CD4-positive, alpha-beta T cell treated with Interleukin-15 for 1 hour (primary cell): ENCODE measurements at regions not wholly inside any gene's neighbourhood (a gene's known extent, or its start where the extent isn't known, plus 50 kb on each side); places are given as distances from the start of the nearest gene placed in this dataset.
"Not testable (repeated sequence)": the region's sequence is repeated elsewhere in the genome, so short reads cannot be mapped to it uniquely, and the experiment has no call there.

ENCODE experiments used
- DNase-seq: peaks from one replicate; pipeline ENCODE4 v3.0.0-alpha.2; 2020

DNA sequence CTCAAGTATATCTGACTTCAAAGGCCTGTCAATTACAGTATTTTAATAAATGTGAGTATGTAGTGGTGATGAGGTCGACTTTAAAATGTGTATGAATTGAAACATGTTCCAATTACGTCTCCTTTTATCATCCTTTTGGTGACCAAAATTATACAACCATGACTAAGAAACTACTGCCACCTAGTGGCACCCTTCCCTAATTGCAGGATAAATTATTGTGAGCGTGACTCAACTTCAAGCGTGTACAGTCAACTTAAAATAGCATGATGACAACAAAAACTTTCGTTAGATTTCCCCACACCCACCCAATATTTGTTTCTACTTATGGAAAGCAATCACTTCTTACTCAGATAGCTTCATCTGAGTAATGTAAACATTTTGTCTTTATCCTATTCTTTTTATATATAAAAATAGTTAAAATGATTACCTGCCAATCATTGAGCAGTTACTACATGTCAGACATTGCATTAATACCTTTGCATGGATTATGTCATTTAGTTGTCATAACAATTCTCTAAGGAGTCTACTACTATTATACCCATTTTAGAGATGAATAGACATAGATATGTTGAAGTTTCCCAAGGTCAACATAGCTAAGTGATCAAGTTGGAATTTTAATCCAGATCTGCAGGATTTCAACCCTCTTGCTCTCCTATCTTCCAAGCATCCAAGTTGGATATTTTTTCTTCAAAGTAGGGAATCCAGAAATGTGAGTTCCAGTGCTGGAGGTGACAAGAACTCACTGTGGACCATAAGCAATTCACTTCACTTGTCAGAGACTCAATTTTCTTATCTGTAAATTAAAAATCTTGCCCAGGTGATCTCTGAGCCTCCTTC, 106.0 kb downstream of the MEX3B start:
- DNase-seq, result no peak

DNA sequence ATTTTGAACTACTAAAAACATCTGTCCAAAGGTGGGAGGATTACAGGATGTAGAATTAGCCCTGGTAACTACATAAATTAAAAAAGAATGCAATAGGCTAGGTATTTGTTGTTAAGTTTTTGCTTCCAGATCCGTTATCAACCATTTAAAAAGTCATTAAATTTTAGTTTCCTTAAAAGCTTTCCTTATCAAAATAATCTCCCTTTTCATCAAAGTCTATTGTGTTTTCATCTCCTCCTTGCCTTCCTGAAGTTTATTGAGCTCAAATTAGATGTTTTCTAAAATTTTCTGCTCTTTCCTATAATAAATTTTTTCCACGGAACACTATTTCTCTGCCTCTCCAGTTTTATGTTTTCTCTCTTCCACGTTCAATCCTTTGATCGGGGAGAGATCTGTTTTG, 108.6 kb downstream of the MEX3B start:
- DNase-seq, result no peak

DNA sequence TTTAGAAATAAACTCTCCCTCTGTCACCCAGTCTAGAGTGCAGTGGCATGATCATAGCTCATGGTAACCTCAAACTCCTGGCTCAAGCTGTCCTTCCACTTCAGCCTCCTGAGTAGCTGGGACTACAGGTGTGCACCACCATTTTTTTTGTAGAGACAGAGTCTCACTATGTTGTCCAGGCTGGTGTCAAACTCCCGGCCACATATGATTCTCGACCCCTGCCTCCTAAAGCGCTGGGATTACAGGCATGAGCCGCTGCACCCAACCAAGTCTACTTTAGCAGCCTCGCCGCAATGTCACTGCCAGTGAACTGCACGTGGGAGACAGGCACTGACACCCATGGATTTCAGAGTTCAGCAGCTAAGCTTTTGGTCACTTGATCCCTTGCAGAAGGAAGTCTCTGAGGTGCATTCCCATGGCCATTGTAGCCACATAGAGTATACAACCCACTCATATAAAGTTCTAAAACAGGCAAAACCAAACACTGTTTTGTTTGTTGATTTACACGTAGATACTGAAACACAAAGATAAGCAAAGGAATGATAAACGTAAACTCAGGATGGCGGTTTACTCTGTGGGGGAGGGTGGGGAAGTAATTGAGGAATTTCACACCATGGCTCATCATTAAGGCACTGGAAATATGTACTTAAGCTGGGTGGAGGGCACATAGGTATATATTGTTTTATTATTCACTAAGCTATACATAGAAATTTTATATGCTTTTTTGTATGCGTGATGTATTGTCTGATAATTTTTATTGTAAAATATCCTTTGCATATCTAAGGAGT, 115.0 kb downstream of the MEX3B start:
- DNase-seq, result no peak

DNA sequence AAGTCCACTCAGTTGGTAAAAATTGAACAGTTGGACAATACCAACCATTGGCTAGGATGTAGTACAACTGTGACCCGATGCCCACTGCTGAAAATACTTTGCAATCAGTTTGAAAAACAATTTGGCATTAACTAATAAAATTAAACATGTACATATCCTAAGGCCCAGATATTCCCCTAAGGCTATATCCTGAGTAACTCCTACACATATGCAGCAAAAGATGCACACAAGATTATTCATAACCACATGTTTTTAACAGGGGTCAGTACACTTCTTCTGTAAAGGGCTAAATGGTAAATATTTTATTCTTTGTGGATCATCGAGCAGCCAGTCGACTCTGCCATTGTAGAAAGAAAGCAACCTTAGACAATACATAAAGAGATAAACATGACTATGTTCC, 116.3 kb downstream of the MEX3B start:
- DNase-seq, result no peak

DNA sequence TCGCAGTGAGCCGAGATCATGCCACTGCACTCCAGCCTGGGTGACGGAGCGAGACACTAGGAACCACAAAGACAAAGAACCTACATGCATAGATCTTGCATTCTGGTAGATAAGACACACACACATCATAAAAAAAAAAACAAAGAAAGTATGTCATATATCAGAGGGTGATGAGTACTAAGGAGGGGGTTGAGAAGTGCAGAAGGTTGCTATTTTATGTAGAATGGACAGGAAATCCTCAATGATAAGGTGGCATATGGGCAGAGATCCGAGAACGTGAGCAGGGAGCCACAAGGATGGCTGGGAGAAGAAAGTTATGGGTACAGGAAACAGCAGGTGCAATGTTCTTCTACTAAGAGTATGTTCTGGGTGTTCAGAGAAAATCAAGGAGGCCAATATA, 118.8 kb downstream of the MEX3B start:
- DNase-seq, result no peak

DNA sequence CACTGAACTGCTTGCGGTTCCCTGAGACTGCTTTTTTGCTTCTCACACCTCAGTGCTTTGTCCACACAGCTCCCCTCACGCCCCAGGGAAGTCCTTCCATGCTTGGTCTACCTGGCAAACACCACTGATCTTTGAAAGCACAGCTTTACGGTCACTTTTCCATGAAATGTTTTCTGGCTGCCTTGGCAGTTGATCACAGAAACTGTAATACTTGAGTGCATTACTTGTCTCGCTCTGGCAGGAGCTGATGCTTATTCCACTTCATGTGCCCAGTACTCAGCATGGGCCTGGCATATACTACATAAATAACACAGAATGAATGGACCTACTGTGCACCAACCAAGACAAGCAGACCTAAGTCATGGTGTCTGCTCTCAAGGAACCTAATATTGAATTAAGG, 121.1 kb downstream of the MEX3B start:
- DNase-seq, result no peak

DNA sequence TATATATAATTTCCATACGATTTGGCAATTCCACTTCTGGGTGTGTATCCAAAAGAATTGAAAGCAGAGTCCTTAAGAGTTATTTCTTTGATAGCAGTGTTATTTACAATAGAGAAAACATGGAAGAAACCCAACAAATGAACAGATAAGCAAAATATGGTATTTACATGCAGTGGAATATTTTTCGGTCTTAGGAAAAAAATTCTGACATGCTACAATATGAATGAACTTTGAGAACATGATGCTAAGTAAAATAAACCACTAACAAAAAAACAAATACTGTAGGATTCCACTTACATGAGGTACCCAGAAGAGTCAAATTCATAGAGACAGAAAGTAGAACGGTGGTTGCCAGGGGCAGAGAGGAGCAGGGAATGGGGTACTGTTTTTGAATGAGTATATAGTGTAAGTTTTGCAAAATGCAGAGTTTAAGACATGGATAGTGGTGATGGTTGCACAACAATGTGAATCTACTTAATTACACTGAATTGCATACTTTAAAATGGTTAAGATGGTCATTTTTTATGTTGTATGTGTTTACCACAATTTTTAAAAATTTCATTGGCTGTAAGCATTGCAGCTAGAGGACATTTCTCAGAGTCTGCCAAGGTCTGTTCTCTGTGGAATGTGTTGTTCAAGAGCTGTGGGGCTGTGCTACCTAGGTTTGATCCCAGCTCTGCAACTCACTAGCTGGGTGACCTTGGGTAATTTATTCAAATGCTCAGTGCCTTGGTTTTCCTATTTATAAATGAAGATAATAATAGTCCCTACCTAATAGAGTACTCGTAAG, 122.1 kb downstream of the MEX3B start:
- DNase-seq, result no peak

DNA sequence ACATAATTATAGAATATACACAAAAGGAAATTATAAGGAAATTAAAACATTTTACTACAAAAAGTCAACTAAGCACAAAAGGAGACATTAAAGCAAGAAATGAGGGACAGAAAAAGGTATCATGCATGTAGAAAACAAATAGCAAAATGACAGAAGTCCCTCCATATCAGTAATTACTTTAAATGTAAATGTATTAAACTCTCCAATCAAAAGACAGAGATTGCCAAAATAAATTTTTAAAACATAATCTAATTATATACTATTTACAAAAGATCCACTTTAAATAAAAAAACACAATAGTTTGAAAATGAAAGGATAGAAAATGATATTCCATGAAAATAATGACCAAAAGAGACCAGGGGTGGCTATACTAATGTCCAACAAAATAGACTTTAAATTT, 123.7 kb downstream of the MEX3B start:
- no peak for DNase-seq

DNA sequence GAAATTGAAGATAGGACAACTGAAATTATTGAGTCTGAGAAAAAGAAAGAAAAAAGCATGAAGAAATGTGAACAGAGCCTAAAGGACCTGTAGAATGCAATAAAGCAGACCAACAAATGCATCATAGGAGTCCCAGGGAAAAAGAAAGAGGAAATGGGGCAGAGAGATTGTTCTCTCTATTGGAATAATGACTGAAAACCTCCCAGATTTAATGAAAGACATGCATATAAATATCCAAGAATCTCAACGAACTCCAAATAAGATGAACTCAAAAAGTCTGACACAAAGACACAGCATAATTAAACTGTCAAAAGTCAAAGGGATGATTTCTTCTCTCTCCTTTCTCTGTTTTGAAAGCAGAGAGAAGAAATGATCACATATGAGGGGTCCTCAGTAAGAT, 124.7 kb downstream of the MEX3B start:
- DNase-seq, result no peak

DNA sequence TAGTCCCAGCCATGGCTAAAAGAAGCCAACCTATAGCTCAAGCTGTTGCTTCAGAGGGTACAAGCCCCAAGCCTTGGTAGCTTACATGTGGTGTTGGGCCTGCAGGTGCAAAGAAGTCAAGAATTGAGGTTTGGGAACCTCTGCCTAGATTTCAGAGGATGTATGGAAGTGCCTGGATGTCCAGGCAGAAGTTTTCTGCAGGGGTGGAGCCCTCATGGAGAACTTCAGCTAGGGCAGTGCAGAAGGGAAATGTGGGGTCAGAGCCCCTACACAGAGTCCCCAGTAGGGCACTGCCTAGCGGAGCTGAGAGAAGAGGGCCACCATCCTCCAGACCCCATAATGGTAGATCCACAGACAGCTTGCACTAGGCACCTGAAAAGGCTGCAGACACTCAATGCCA, 127.1 kb downstream of the MEX3B start:
- not testable (repeated sequence) for DNase-seq

DNA sequence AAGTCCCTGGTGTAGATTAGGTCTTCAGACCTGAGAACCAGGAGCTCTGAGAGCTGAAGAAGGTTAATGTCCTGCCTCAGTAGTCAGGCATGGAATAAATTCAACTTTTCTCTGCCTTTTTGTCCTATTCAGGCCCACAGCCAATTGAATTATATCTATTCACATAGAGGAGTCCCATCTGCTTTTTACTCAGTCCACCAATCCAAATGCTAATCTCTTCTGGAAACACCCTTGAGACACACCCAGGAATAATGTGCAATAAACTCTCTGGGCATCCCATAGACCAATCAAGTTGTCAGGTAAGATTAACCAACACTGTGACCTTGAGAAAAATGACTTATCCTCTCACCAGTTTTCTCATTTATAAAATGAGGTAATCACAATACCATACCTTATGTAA, 129.4 kb downstream of the MEX3B start:
- DNase-seq, result no peak

DNA sequence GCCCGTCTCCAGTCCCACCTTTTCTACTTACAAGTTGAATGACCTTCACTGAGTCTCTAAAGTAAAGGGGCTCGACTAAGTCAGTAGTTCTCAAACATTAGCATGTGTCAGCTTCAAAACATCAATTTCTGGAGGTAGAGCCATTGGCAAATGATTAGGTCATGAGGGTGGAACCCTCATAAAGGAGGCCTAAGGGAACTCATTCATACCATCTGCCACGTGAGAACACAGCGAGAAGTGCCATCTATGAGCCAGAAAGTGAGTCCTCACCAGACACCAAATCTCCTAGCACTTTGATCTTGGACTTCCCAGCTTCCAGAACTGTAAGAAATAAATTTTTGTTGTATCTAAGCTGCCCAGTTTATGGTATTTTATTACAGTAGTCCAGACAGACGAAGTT, 129.8 kb downstream of the MEX3B start:
- DNase-seq, result no peak

DNA sequence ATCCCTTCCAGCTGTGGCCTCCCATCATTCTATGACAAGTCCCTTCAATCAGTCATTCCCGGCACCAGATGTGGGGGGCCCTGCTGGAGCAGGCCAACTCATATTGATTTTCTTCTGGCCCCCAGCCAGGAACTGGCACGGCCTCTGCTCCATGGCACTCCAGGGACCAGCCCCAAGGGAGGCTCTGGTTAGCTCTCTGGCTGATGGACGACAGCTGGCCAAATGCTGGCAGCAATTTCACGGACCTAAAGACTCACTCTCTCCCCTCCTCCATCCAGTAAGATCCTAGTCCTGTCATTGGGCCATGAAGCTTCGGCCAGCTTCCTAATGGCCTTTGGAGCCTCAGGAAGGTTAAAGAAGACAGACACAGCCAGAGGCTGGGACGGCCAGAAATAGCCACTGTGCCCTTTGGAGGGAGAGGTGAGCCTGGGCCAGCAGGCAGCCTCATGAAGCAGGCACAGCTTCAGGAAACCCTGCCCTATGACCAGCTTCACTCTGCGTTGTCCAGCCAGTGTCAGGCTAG, 131.0 kb downstream of the MEX3B start:
- DNase-seq, result no peak

DNA sequence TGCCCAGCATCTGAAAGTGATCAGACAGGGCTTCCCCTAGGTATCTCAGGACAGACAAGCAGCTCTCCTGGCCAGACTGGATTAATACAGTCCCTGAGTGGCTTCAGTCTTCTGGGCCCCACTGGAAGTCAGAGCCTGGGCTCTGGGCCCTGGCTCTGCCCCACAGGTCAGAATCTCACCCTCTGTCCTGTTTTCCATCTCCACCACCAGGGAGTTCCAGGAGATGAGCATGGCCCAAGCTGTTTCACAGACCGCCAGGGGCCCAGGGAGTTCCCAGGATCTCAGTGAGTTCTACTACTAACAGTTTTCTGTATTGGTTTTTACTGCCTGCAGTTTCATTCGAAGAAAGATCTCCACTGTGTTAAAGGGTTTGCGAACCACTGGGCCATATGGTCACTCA, 131.5 kb downstream of the MEX3B start:
- DNase-seq, result no peak

DNA sequence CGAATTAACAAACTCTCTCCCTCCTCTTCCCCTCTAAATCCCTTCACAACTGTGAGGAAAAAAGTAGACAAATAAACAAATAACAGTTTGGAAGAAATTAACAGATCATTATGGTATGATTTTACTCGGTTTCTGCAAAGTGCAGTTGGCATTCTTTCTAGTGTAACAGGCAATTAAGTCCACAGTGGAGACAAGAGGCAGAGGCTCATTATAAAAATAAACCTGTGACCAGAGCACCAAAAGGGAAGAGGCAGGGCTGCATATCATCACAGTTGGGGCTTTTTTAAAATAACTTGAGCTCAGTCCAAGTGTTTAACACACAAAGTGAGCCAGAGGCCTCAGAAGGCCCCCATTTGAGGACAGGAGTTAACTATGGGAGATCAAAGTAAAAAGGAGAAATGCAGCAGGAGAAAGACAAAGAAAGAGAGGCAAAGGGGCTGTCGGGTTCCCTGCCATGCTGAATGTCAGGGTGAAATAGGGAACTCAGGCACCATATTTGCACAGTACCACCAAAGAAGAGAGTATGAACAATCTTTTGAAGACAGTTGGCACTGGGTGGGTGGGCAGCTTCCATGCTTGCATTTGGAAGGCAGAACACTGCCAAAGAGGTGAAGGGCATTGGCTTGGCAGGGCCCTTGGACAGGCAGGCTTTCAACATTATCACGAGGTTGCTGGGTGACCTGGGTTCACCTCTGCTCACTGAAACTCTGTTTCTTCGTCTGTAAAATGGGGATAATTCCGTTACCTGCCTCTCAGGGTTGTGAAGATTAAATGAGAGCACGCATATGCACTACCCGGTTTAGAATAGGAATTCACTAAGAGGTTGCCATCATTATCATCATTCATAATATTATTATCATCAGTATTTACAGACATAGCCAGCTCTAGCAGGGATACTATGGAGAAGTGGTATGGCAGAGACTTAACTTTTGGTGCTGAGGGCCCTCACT, 134.5 kb downstream of the MEX3B start:
- DNase-seq, result no peak

DNA sequence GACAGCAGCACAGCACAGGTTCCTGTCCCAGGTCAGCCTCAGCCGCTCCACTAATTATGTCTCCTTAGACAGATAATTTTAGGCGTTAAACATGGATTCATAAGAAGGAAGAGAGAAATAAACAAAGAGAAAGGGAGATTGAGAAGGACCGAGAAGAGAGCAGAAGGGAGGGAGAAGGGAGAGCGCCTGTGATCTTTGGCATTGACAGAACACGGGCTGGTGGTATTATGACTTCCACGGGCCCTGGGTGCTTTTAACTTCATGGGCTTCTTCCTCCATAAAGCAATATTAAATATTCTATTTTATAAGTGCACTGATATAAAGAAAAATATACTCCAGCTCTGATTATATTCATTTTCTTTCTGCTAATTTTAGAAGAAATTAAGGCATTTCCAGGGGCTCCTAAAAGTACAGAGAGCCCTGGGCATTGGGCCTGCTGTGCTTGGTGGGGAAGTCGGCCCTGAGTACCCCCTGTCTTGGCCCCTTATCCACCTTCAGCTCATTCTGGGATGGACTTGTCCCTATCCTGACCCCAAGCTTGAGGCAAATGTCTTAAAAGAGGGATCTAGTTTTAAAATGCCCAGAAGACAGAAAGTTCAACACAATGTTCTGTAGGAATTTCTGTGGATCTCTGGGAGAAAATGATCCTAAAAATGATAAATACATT, 135.3 kb downstream of the MEX3B start:
- DNase-seq, result no peak

DNA sequence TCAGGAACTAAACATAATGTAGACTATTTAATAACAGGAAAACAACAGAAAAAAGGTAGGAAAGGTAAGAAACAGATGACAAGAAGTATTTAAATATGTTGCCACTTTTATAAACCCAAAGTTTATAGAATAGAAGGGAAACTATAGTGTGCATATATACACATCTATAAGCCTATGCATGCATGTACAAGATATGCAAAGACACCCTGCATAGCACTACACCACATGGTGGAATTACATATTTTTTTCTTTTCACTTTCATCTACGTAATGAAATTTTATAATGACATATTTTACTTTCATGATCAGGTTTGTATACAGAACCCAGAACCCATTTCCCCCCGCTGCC, 136.8 kb downstream of the MEX3B start:
- no peak for DNase-seq

DNA sequence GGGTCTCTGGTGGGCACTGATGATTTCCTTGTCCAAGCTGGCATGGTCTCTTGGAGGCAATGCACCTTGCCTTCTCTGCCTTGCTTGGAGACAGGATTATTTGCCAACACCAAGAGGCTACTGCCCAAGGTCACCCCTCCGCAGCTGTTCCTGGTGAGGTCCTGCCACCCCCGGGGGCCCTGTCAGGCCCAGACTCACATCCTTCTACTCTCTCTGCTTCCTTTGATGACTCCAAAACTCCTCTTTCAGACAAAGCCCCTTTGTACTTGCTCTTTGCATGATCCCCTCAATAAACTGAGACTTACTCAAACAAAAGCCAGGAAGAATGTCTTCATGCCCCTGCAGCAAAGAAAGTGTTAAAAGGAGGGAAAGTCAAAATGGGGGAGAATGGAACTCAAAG, 137.7 kb downstream of the MEX3B start:
- no peak for DNase-seq

DNA sequence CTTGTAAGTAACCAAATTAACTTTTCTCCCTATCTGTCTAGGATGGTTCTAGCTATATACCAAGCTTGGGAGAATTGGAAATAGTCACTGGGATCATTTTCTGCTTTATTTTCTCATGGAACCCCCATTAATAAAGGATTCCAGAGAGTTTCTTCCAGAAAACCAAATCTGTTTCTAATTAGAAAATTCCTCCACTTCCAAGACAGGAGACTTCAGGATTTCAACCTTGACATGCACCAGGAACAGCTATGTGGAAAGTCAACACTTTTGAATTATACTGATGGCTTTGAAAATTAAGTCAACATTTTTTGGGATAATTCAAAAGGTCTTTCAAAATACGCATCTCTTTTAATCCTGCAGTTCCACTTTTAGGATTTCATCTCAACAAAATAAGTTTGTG, 138.3 kb downstream of the MEX3B start:
- DNase-seq, result no peak

DNA sequence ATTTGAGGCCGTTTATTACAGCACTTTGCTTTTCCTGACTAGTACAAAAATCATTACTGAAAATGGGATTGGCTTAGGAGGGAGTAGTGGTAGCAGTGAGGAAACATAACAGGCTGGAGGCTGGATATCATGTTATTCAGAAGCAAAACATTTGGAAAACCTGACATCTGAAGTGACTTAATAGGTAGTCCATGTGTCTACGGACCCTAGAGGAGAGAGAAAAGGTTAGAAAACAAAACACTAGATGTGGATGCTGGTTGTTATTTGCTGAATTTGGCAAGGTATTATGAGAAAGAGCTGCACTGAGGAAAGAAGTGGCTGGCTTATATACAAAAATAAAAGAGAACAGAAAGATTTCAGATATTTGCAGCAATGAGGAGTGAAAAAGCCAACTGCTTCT, 139.9 kb downstream of the MEX3B start:
- DNase-seq, result no peak

DNA sequence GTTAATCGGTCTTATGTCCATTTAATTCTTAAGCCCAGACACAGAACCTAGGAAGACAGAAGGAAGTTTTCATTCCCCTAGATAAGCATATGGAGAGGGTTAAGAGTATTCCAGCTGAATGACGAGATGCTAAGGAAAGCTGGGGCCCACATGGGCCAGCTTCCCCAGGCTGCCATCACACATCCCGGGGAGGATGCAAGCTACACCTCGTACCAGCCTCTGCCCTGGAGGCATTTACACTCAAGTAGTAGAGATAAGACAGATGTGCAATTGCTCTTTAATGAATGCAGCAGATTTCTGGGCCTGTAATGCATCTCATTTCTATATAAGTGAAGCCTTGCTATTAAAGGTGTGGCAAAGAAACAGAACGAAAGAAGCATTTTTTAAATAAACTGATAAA, 144.5 kb downstream of the MEX3B start:
- no peak for DNase-seq

DNA sequence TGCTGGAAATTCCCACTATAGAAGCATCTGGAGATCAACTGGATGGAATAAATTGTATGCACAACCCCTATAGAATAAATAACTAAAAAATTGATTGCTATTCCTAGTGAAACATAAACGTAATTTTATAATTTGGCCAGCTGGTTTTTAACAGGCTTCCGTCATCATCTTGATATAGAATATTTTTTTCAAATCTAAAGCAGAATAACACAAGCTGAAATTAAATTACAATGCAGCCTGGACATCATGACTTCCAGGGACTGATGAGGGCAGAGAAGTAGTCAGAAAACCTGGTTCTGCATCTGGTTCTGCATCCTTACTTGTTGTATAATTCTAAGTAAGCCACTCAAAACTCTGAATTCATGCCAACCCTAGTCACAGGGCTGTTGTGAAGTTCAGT, 146.1 kb downstream of the MEX3B start:
- DNase-seq, result no peak
